ENCODE measurements at regions not wholly inside any gene's neighbourhood (a gene's known extent, or its start where the extent isn't known, plus 50 kb on each side); places are given as distances from the start of the nearest gene placed in this dataset.
"Not testable (repeated sequence)": the region's sequence is repeated elsewhere in the genome, so short reads cannot be mapped to it uniquely, and the experiment has no call there.

DNA sequence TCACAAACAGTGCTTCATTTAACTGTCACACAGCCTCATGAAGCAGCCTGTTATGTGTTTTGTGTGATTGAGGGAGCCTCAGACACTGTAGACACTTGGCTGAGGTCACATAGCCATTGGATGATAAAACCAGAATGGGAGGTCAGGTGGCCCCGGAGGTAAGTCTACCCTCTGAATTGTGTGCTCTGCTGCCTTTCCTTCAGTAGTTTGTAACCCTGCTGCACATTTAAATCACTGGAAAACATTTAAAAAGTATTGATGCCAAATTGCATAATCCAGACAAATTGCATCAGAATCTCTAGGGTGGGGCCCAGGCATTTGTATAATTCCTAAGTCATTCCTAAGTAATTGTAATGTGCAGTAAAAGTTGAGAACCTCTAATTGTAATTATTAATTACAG is 85.2 kb upstream of the ECI2 start:
- intact Hi-C loops (cut with DNase I; ENCODE audit: low total_unique reads): no loop called here
- TF ChIP-seq, protein P1, sequence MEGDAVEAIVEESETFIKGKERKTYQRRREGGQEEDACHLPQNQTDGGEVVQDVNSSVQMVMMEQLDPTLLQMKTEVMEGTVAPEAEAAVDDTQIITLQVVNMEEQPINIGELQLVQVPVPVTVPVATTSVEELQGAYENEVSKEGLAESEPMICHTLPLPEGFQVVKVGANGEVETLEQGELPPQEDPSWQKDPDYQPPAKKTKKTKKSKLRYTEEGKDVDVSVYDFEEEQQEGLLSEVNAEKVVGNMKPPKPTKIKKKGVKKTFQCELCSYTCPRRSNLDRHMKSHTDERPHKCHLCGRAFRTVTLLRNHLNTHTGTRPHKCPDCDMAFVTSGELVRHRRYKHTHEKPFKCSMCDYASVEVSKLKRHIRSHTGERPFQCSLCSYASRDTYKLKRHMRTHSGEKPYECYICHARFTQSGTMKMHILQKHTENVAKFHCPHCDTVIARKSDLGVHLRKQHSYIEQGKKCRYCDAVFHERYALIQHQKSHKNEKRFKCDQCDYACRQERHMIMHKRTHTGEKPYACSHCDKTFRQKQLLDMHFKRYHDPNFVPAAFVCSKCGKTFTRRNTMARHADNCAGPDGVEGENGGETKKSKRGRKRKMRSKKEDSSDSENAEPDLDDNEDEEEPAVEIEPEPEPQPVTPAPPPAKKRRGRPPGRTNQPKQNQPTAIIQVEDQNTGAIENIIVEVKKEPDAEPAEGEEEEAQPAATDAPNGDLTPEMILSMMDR (IDR thresholded peaks at IDR 0.05): no peak
- no peak for TF ChIP-seq POLR2A (IDR thresholded peaks at IDR 0.05)
- H3K4me3 ChIP-seq: no peak overlapping the region

DNA sequence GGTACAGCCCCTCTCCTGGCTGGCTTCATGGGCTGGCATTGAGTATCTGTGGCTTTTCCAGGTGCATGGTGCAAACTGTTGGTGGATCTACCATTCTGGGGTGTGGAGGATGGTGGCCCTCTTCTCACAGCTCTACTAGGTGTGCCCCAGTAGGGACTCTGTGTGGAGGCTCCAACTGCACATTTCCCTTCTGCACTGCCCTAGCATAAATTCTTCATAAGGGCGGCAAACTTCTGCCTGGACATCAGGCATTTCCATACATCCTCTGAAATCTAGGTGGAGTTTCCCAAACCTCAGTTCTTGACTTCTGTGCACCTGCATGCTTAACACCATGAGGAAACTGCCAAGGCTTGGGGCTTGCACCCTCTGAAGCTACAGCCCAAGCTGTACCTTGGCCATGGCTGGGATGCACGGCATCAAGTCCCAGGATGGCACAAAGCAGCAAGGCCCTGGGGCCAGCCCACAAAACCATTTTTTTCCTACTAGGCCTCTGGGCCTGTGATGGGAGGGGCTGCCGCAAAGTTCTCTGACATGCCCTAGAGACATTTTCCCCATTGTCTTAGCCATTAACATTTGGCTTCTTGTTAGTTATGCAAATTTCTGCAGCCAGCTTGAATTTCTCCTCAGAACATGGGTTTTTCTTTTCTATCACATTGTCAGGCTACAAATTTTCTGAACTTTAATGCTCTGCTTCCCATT is 83.4 kb upstream of the ECI2 start:
- DNase-seq (ENCODE audit: low spot score in 2 of 2); H3K27me3 ChIP-seq; H3K4me1 ChIP-seq; H3K9me3 ChIP-seq; H3K4me3 ChIP-seq; H3K27ac ChIP-seq; H3K36me3 ChIP-seq: not testable (repeated sequence)
- intact Hi-C loops (cut with DNase I; ENCODE audit: low total_unique reads): loop anchor here (5.0 kb wide), 1 partner anchor 1026 kb away; no protein-coding TSS in a partner anchor

More for the DNA sequence above, 85.2 kb upstream of the ECI2 start:
- no peaks in the 10 kb centered on the region for H3K27me3 ChIP-seq
- no peaks in the 10 kb centered on the region for H3K36me3 ChIP-seq
- H3K27ac ChIP-seq: no peak overlapping the region
- H3K9me3 ChIP-seq: no peaks in the 10 kb centered on the region
- H3K4me1 ChIP-seq: no peaks in the 10 kb centered on the region
- no peak for DNase-seq (ENCODE audit: low spot score in 2 of 2)

DNA sequence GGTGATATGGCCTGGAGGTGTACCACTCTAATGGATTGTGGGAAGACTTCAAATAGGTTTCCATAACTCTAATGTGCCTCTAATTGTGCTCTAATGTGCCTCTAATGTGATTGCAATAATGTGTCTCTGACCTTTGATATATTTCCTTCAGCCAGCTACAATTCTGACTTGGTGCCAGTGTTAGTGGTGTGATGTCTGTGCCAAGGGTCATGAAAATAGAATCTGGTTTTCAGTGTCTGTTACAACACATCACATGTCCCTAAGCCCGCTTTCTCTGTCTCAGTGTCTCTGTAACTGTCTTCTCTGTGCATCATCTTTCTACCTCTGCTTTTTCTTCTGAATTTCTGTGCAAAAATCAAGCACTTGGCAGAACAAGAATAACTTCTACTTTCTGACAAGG is 77.2 kb upstream of the ECI2 start:
- no peaks in the 10 kb centered on the region for H3K36me3 ChIP-seq
- TF ChIP-seq POLR2A (IDR thresholded peaks at IDR 0.05) (no peak), POLR2AphosphoS5 (IDR thresholded peaks at IDR 0.05) (no peak)
- TF ChIP-seq, protein P1 (IDR thresholded peaks at IDR 0.05): no peak
- peaks cover 8 to 10% of the 10 kb centered on the region in 2 donors for H3K9me3 ChIP-seq
- H3K4me1 ChIP-seq: no peaks in the 10 kb centered on the region
- no peak overlapping the region for H3K4me3 ChIP-seq
- intact Hi-C loops (cut with DNase I; ENCODE audit: low total_unique reads): no loop called here
- H3K27me3 ChIP-seq: no peaks in the 10 kb centered on the region
- DNase-seq (ENCODE audit: low spot score in 2 of 2): no peak
- H3K27ac ChIP-seq: no peak overlapping the region

DNA sequence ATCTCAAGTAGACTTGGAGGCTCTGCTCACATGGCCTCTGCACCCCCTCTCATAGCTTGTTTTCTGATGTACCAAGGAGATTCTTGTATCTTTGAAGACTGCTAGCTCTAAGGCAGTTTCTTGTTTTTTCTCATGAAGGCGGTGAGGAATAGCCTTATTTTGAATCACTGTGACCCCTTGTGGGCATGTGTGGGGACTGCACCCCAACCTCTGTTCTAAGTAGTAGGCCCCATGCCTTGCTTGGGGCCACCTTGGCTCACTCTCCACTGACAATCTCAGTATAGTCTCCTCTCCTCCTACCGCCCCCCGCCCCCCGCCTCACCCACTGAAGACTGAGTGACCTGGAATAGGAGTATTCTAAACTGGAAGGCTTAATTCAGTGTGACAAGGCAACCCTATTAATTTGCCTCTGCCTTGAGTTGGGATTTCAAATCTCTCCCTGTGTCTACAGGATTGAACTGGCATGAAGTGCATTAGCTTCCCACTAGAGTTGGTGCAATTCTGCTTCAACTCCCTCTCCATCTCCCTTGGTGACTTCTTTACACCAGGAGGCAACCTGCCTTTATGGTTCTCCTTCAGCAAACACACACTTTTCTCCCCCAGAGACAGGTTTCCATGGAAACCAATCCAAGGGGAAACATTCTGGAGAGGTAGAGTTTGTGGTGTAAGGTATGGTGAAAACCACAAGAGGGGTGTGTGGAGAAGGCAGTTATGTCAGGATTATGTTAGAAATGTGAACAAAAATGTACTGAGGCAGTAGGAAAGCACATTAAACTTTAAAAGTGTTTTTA is 75.4 kb upstream of the ECI2 start:
- Histone ChIP-seq H3K27me3 (no peaks in the 10 kb centered on the region), H3K4me1 (no peaks in the 10 kb centered on the region), H3K9me3 (peaks cover 8 to 10% of the 10 kb centered on the region in 2 donors), H3K4me3 (no peak overlapping the region), H3K27ac (no peak overlapping the region), H3K36me3 (no peaks in the 10 kb centered on the region)
- intact Hi-C loops (cut with DNase I; ENCODE audit: low total_unique reads): no loop called here
- no peak for TF ChIP-seq POLR2A (IDR thresholded peaks at IDR 0.05)
- TF ChIP-seq, protein P1 (IDR thresholded peaks at IDR 0.05): peak; percentile 35 to 59 (median 53)
- peak; percentile 20 to 59 for DNase-seq (ENCODE audit: low spot score in 2 of 2)

DNA sequence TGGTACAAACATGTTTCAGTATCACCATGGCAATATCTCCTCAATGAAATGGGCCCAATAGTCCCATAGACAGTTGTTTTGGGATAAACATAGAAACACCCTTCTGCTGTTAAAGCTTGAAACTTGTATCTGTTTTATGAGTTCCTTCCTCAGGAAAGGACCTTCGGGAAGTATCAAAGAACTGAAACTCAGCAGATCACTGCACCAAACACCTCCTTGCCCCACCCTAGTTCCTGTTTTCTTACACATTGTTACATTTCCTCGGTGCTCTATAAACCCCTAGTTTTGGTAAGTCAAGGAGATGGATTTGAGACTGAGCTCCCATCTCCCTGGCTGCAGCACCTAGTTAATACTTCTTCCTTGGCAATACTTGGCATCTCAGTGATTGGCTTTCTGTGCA is 73.8 kb upstream of the ECI2 start:
- Histone ChIP-seq H3K36me3 (no peaks in the 10 kb centered on the region), H3K27me3 (no peaks in the 10 kb centered on the region), H3K4me1 (no peaks in the 10 kb centered on the region), H3K27ac (no peak overlapping the region), H3K4me3 (no peak overlapping the region), H3K9me3 (peaks cover 6 to 11% of the 10 kb centered on the region in 2 donors)
- intact Hi-C loops (cut with DNase I; ENCODE audit: low total_unique reads): no loop called here
- DNase-seq (ENCODE audit: low spot score in 2 of 2): no peak
- no peak for TF ChIP-seq POLR2A (IDR thresholded peaks at IDR 0.05)
- no peak for TF ChIP-seq POLR2AphosphoS5 (IDR thresholded peaks at IDR 0.05)
- TF ChIP-seq, protein P1 (IDR thresholded peaks at IDR 0.05): no peak

All from breast epithelium (tissue), 4 donors.